Epithelial cell of proximal tubule (primary cell): ENCODE measurements at regions not wholly inside any gene's neighbourhood (a gene's known extent, or its start where the extent isn't known, plus 50 kb on each side); places are given as distances from the start of the nearest gene placed in this dataset.
"Not testable (repeated sequence)": the region's sequence is repeated elsewhere in the genome, so short reads cannot be mapped to it uniquely, and the experiment has no call there.

Experiments
- DNase-seq: peaks from one replicate; pipeline ENCODE4 v3.0.0-alpha.2; 2011; ENCODE audit warnings: low read depth
- H3K4me3 ChIP-seq: 2 replicates; pipeline ENCODE4 v1.5.1; 2011; ENCODE audit warnings: low read depth, mild to moderate bottlenecking, low read length
- TF ChIP-seq, protein P1 (sequence below): conservative IDR thresholded peaks from 2 replicates; pipeline ENCODE4 v1.5.1; 2012; ENCODE audit warnings: low read depth, mild to moderate bottlenecking, low read length

DNA sequence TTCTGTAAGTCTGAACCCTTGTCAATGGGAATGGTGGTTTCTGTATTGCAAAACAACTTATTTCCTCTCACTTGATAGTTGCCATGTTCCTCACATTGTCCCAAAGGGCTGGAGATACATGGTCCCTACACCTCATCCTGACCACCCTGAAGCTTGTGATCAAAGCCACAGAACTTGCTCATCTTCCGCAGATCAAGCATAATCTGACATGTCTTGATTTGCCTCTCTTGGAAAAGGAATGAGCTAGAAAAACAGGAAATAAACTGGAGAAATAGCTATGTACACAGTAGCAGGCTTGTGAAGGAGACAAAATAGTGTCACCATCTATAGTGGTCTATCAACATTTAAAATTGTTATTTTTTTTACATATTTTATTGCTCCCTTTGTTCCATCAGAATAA, 871.9 kb upstream of the C9orf72 start:
- DNase-seq = no peak

GRCh38 chr9:28453918-28454317, 880.6 kb upstream of the C9orf72 start:
- no peak for DNase-seq
- TF ChIP-seq, protein P1, sequence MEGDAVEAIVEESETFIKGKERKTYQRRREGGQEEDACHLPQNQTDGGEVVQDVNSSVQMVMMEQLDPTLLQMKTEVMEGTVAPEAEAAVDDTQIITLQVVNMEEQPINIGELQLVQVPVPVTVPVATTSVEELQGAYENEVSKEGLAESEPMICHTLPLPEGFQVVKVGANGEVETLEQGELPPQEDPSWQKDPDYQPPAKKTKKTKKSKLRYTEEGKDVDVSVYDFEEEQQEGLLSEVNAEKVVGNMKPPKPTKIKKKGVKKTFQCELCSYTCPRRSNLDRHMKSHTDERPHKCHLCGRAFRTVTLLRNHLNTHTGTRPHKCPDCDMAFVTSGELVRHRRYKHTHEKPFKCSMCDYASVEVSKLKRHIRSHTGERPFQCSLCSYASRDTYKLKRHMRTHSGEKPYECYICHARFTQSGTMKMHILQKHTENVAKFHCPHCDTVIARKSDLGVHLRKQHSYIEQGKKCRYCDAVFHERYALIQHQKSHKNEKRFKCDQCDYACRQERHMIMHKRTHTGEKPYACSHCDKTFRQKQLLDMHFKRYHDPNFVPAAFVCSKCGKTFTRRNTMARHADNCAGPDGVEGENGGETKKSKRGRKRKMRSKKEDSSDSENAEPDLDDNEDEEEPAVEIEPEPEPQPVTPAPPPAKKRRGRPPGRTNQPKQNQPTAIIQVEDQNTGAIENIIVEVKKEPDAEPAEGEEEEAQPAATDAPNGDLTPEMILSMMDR = no peak
- no peak overlapping the region for H3K4me3 ChIP-seq

More for the DNA sequence above, 871.9 kb upstream of the C9orf72 start:
- H3K4me3 ChIP-seq = no peak overlapping the region
- TF ChIP-seq, protein P1 = no peak

- no peak overlapping the region for H3K4me3 ChIP-seq
- TF ChIP-seq, protein P1 = no peak
- no peak for DNase-seq
These were observed 883.6 kb upstream of the C9orf72 start for GRCh38 chr9:28456861-28457260.

DNA sequence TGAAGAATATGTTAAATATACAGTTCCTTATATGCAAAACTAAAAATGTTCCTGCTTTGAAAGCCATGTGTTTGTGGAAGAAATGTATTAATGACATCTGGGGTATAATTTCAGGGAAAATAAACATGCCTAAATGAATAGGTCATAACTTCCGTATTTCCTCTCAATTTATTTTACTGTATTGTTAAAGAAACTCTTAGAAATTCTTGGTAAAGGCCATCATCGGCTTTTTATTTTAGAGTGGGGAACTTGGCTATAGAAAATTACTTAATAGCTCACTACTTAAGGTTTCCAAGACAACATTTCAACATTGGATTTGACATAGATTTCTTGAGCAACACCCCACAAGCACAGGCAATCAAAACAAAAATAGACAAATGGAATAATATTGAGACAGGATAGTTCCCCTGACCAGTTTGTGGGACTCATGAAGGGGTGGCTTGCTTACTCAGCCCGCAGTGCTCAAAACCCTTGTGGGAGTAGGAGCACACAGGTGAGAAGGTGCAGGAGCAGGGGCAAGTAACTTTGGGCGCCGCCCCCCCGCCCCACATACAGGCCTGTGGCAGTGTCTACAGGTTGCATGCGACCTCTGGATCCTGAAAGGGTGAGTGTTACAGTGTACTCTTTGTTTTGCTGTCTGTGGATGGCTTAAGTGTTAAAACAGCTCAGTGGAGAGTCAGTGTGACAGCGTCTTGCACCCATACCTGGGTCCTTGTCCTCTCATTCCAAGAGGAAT, 891.4 kb upstream of the C9orf72 start:
- DNase-seq = no peak
- H3K4me3 ChIP-seq = no peak overlapping the region
- TF ChIP-seq, protein P1 = no peak

DNA sequence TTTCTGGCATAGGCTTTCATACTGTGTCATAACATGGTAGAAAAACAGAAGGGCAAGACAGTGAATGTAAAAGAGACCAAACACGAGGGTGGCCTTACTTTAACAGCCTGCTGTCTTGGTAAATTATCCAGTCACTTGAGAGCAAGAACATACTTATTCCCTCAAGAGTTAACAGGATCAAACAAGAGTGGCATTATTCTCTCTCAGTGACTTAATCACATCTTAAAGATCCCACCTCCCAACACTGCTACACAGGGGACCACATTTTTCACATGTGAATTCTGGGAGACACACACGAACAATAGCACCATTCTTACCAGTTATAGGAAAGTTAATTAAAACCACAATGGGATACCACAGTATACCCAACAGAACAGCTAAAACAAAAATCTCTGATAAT, 898.0 kb upstream of the C9orf72 start:
- TF ChIP-seq, protein P1 = no peak
- no peak overlapping the region for H3K4me3 ChIP-seq
- no peak for DNase-seq

DNA sequence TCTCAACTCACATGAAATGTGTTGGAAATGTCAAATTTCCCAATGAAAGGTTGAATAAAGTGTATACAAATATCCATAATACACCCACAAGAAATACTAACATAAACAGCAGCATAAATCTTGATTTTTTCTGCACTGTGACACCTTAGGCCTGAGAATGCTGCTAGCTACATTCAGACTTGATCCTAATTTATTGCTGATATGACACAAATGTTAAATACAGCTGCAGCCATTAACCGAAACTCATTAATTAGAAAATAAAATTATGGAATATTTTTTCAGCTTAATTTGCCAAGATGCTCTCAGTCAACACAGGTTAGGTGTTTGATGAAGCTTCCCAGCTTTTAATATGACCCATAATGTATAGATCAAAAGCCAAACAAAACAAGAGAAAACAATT, 914.3 kb upstream of the C9orf72 start:
- no peak overlapping the region for H3K4me3 ChIP-seq
- TF ChIP-seq, protein P1 = no peak
- no peak for DNase-seq

GRCh38 chr9:28491121-28491520, 917.8 kb upstream of the C9orf72 start:
- TF ChIP-seq, protein P1 = no peak
- no peak overlapping the region for H3K4me3 ChIP-seq
- no peak for DNase-seq

- not testable (repeated sequence) for DNase-seq, H3K4me3 ChIP-seq
These were observed 924.9 kb upstream of the C9orf72 start for GRCh38 chr9:28498168-28498567.
